ENCODE measurements at regions not wholly inside any gene's neighbourhood (a gene's known extent, or its start where the extent isn't known, plus 50 kb on each side); places are given as distances from the start of the nearest gene placed in this dataset.
"Not testable (repeated sequence)": the region's sequence is repeated elsewhere in the genome, so short reads cannot be mapped to it uniquely, and the experiment has no call there.

DNA sequence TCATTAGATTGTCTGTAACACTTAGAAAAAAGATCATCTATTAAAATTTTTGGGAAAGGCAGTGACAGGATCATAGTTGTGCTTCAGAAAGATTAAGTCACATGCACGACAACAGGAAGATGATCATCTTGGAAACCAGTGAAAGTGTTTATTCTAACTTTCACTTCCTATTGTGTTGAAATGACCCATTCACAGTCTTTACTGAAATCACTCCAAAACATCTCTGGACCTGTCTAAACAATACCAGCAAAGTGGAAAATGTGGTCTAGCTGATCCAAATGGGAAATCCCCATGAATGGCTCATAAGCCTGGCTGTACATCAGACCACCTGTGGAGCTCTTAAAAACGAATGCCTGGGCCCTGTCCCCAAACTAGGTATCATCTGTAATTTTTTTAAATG lies 111.1 kb upstream of the ETV3 start:
- DNase-seq: no peak

DNA sequence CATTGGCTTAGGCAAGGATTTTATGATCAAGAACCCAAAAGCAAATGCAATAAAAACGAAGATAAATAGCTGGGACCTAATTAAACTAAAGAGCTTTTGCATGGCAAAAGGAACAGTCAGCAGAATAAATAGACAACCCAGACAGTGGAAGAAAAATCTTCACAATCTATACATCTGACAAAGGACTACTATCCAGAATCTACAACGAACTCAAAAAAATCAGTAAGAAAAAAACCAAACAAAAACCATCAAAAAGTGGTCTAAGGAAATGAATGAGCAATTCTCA lies 109.5 kb upstream of the ETV3 start:
- DNase-seq: not testable (repeated sequence)

DNA sequence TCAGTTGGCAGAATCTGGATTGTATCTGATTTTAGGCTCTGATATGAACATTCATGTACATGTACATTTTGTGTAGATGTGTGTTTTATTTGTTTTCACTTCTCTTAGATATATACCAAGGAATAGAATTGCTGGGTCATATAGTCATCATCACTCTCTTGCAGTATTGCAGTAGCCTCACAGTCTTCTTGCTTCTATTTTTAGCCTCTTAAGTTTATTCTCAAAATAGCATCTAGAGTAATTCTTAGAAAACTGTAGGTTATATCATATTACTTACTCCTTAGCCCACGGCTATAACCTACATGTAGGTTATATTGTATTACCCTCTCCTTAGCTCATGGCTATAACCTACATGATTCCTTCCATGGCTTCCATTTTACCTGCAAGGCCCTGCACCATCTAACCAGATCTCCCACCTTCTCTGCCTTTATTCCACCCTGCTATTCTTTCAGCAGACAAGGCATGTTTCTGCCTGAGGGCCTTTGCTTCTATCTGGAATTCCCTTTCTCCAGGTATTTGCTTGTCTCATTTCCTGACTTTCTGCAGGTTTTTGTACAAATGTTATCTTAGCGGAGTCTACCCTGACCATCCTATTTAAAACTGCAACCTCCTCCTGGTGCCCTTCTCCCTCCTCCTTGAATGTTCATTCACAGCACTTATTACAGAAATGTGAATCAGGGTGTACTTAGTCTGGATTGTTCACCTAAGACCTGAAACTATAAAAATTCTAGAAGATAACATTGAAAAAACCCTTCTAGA lies 109.0 kb upstream of the ETV3 start:
- no peak for DNase-seq

DNA sequence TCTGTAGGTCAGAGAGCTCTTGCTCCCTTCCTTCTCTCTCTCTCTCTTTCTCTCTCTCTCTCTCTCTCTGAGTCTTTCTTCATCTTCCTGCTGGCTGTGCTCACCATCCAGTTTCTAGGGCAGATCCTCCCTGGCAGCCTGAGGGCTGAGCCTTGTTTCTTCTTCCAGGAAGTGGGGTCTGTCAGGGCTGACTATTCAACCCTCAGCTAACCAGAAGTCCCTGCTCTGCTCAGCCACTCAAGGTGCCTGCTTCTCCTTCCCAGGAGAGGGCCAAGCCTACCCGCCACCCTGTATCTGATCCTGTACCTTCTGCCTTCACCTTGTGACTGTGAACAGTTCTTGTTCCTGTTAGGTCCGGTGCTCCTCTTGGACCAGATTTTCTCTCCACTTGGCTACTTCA lies 107.6 kb upstream of the ETV3 start:
- no peak for DNase-seq

DNA sequence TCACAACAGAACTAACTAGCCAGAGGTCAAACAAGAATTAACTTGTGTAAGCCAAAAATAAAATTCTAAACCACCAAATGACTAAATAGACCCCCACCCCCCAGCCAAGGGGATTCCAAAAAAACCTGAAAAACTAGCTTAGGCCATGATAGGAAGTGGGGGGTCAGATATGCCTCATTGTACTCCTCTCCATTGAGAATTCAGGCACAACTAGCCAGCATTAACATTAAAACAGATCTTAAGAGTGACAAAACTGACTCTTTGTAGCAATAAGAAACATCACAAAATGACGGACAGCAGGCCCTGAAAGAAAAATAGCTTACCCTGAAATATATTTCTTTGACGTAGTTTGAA lies 103.0 kb upstream of the ETV3 start:
- DNase-seq: no peak

DNA sequence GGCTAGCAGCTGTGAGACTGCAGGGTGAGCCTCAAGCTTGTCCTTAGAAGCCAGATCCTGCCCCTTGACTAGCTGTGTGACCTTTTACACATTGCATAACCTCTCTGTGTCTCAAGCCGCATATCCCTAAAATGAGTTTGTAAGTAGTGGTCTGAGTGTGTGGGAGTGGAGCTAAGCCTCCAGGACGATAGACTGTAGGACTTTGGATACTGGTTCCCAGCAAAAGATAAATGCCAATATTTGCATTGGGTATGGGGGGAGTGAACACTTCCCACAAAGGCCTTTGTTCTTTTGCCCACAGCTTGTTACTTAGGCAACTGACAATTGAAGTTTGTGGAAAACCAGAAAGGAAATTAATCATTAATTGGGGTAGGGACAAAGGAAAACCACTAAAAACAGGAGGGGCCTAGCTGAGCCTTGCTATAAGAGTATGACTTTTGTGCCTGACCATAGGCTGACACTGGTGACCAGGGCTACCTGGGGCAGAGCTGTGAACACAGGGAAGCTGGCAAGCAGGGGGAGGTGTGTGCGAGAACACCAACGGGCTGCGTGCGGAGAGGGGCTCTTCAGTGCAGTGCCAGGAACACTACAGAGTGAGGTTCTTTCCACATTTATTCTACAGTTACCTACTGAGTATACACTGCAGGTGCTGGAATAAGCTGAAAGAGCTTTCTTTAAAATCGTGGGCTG lies 102.4 kb upstream of the ETV3 start:
- DNase-seq: no peak

DNA sequence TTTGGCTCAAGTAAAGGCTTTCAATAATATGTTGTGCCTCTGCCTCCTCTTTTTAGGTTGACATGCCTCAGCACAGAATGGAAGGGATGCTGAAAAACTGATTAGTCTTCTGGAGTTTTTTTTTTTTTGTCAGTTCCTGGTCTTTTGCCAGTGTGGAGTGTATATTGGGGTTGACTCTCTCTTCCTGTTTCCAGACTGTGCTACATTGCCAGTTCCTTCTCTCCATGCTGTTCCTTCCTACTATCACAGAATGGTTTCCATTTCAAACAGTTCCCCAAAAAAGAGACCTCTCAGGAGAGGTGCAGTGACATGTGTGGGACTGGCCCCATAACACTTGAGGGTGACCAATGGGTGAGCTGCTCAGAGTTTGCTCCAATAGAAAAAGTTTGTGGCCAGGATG lies 101.7 kb upstream of the ETV3 start:
- DNase-seq: no peak

DNA sequence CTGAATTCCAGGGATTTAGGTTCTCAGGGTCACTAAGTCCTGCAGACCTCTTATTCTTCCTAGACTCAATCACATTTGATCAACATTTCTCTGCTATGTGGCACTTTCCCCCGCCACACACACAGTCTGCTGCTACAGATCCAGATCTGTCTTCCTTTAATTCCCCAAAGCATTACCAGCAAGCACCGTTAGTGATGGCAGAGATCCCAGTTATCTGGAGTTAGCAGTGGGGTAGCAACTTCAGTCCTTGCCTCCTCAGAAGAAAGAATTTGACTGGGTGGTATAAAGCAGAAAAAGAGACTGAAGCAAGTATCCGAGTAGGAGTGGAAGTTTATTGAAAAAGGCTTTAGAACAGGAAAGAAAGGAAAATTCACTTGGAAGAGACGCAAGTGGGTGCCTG lies 100.4 kb upstream of the ETV3 start:
- no peak for DNase-seq

DNA sequence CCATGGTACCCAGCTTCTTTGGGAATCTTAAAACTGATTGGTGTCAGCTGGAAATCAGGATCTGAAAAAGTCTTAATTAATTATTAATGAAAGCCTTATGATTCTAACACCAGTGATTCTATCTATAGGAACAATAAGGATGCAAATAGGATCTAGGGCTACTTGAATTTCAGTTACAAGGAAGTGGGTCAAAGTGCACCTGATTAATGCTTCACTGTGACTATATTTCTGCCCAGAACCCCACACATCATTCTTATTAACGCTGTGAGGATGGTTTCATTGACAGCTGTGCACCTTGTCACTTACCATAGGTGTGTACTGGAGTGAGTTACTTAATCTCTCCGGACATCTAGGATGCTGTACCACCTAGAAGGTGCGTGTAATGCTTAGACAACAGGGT lies 99.8 kb upstream of the ETV3 start:
- DNase-seq: no peak

DNA sequence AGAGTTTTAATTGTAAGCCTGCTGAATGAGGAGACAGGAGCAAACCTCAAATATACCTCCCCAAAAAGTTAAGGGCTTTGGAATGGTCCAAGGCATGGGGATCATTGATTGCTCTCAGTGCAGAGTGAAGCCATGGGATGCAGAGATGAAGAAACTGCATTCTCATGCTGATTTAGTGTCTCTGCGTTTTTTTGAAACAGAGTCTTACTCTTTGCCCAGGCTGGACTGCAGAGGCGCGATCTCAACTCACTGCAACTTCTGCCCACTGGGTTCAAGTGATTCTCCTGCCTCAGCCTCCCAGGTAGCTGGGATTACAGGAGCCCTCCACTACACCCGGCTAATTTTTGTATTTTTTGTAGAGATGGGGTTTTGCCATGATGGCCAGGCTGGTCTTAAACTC lies 99.3 kb upstream of the ETV3 start:
- no peak for DNase-seq

DNA sequence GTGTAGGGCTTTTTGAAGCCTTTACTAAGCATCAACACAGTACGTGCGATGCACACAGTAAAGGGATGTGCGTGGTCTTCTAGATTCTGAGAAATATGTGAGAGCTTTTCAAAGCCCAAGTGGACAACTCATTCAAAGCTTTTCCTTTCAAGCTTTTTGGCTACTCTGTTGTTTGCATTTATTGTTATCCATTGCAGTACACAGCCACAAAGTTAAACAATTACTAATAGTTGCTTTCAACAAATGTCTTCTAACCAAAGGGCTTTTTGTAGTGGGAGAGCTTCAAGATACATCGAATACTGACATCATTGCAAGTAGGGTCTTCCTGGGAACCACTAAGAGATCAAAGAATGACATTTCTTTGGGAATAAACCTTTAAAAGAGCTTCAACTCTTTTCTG lies 97.9 kb upstream of the ETV3 start:
- no peak for DNase-seq

DNA sequence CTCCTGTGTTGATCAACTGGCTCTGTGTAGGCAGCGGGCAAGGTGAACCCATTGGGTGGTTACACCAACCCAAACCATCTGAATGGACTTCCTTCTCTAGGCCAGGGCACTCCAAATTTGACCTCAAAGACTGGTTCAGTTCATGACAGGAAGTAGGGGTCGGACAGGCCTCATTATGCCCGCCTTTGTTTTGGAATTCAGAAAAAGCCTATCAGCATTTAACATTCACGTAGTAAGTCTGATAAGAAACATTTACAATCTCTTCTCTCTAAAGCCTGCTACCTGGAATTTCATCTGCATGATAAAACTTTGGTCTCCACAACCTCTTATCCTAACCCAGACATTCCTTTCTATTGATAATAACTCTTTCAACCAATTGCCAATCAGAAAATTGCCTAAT lies 97.1 kb upstream of the ETV3 start:
- DNase-seq: no peak

DNA sequence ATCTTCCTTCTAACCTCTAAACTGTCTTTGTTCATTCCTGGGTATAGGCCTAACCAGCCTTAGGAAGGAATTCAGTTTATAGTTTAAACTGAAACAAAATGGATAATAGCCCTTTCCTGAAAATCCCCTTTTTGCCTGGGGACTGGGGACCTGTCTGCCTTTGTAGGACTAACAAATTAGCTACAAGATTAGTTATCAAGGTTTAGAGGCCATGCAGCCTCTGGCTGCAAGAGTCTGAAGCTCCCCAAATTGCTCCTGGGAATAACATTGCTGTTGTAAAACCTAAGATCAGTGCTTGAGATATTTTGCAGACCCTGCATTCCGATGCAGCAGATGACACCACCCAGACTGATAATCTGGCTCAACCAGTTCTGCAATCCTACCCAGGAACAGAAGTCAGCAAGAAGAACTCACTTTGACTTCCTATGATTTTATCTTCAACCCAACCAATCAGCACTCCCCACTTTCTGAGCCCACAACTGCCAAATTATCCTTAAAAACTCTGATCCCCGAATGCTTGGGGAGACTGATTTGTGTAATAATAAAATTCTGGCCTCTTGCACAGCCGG lies 96.6 kb upstream of the ETV3 start:
- DNase-seq: no peak

DNA sequence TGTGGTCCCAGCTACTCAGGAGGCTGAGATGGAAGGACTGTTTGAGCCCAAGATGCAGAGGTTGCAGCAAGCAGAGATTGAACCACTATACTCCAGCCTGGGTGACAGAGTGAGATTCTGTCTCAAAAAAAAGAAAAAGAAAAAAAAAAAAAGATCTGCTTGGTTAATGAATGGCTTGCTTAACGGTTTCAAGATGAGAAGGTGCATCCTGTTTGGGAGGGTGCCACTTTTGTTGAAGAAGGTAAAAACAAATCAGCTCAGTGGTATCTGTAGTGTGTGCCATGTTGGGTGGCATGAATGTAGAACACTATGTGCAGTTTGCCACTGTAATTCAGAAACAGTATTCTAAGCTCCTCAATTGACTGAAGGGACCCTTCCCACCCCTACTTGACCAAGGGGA lies 94.9 kb upstream of the ETV3 start:
- DNase-seq: no peak

DNA sequence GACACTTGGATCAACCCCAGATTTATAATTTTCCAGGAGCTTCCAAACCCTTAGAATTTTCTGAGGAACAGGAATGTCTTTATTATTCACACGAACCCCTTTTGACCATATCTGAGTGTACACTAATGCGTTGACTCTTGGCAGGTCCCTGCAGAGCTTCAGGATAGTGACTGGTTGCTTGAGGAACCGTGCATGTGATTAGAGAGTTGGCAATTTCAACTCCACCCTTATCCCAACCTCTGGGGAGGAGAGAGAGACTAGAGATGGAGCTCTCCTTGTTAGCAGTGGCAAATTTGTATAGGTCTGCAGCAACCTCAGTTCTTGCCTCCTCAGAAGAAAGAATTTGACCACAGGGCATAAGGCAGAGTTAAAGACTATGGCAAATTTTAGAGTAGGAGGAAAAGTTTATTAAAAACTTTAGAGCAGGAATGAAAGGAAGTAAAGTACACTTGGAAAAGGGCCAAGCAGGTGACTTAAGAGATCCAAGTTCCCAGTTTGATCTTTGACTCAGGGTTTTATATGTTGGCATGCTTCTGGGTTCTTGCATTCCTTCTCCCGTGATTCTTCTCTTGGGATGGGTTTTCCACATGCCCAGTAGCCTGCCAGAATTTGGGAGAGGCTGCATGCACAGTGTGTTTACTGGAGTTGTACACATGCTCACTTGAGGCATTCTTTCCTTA lies 93.8 kb upstream of the ETV3 start:
- DNase-seq: no peak

DNA sequence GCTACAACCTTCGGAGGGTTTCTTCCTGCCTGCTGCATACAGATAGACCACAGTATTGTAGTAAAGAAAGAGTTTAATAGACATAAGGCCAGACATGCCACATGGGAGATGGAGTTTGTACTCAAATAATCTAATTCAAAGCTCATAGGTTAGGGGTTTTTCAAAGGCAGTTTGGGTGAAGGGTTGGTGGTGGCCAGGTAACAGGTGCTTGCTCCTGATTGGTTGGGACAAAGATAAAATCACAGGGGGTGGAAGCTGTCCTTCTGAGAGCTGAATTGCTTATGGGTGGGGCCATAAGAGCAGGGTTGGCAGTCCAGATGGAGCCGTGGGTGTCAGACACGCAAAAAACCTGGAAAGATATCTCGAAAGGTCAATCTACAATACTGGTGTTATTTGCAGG lies 92.3 kb upstream of the ETV3 start:
- no peak for DNase-seq

DNA sequence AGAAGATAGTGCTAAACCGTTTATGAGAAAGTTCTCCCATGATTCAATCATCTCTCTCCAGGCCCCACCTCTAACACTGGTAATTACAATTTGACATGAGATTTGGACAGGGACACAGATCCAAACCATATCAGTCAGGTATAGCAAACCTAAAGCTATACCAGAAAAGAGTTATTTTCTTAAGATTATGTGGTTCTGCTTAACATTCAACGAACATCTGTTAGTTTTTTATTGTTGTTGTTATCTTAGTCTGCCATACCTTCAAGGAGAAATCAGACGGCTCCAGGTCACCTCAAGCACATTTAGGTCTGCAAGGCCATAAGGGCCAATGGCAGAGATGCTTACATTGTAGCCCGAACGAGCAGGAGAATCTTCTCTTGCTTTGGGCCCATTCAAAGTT lies 89.5 kb upstream of the ETV3 start:
- no peak for DNase-seq

DNA sequence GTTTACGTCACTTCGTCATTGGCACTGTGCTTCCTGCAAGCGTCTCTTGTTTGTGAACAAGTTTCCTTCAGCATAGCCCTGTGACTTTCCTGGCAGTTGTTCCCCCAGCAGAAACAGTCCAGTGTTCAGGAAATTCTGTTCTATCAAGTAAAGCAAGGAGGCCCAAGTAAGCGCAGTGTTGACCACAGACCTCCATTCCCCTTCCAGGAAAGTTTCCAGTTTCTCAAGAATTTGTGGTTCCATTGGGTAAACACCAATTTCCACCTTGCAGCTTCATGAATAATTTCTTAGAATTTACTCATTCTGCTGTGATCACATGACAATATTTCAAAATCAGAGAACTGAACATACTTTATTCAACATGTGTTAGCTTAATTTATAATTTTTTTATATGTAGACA lies 88.5 kb upstream of the ETV3 start:
- no peak for DNase-seq

DNA sequence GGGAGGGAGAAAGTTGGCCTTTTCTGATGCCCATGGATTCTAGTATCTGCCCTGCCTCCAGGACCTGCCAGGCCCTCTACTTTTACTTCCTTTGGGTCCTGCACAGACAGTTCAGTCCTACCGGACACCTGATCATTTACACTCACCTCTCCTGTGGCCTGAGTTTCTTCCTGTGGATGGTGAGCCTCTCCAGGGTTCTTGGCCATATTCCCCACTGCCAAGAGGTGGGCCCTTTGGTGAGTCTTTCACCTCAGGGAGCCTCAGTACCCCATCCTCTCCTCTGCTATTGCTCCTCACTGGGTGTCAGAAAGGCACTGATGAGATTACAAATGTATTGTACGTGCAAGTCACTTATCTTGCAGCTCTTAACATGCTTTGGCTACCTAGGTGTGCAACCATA lies 81.4 kb upstream of the ETV3 start:
- DNase-seq: no peak

DNA sequence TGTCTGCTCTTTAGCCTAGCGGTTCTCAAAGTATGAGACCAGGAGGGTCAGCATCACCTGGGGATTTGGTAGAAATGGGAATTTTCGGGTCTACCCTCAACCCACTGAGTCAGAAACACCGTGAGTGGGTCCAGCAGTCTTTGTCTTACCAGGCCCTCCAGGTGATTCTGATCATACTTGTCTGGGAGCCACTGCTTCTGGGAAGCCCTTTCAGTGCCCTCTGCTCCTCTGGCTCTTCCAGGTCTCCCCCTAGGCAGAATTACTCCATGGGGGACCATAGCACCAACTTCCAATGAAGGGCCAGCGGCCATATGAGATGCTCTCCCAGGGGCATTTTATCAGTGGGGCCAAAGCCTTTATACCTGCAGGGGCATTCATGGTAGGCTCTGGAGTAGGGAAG lies 81.0 kb upstream of the ETV3 start:
- DNase-seq: no peak

DNA sequence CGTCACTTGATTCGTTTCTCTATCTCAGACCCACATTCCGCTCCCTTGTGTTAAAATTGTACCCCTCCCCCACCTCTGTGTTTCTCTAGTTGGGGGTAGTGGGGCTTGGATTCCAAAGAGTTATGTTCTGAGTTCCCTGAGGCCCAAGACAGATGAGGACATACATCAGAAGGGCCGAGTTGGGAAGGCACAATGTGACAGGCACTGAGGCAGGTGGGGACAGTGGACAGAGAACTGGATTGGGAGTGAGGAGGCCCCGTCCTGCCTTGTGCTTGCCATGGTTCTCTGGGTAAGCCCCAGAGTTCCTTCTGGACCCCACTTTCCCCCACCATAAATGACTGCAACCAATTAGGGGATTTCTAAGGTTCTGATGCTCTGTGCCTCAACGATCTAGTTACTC lies 80.5 kb upstream of the ETV3 start:
- no peak for DNase-seq

DNA sequence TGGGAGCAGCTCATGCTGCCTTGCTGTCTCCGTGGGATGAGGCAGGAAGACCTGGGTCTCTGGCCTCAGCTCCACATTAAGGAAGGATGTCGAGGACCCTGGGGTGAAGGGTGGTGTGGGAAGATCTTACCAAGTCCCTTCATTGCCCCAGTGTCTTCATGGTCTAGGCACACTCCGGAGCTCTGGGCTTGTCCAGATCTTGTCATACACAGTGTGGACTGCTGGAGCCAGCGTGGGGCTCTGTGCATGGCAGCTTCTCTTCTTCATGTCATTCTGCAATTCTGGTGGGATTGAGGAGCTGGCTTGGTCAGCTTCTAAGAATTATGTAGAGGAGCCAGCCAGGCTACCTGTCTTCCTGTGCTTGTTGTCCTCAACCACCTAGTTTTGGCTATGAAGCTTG lies 79.3 kb upstream of the ETV3 start:
- no peak for DNase-seq

DNA sequence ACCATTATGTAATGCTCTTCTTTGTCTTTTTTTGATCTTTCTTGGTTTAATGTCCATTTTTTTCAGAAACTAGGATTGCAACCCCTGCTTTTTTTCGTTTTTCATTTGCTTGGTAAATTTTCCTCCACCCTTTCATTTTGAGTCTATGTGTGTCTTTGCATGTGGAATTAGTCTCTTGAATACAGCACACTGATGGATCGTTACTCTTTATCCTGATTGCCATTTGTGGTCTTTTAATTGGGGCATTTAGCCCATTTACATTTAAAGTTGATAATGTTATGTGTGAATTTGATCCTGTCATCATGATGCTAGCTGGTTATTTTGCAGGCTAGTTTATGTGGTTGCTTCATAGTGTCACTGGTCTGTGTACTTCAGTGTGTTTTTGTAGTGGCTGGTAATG lies 75.6 kb upstream of the ETV3 start:
- DNase-seq: no peak

DNA sequence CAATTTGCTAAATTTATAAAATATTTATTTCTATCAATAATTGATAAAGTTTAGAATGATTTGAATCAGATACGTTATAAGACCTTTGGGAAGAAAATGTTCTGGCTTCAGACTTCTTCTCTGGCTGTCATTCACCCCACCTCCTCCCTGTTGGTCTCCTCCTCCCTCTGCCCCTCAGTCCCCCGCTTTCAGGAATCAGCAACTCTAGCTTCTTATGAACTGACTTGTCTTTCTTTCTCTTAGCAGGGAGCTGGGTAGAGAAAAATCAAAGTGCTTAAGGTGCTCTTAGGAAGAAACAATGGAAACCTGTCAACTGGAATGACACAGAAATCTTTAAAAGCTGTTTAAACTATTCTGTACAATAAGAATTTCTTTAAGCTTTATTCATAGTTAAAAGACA lies 71.3 kb upstream of the ETV3 start:
- no peak for DNase-seq

DNA sequence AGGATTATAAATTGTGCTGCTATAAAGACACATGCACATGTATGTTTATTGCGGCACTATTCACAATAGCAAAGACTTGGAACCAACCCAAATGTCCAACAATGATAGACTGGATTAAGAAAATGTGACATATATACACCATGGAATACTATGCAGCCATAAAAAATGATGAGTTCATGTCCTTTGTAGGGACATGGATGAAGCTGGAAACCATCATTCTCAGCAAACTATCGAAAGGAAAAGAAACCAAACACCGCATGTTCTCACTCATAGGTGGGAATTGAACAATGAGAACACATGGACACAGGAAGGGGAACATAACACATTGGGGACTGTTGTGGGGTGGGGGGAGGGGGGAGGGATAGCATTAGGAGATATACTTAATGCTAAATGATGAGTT lies 67.8 kb upstream of the ETV3 start:
- not testable (repeated sequence) for DNase-seq
